Stomach (tissue), 8 donors: ENCODE measurements at regions not wholly inside any gene's neighbourhood (a gene's known extent, or its start where the extent isn't known, plus 50 kb on each side); places are given as distances from the start of the nearest gene placed in this dataset.

ENCODE experiments used
- DNase-seq, 2 donors: peaks; one replicate each; pipeline versions ENCODE4 v3.0.0 to v3.0.0-alpha.2; 2013 to 2019
- H3K27ac ChIP-seq, 5 donors: fragments of 200-600 bp in 4 of 5; sonication (generic) in 4 of 5; one replicate each; pipeline ENCODE4 v1.5.1; 2013 to 2019; ENCODE audit warnings: mild to moderate bottlenecking in 1 of 5, moderate library complexity in 1 of 5
- H3K27me3 ChIP-seq, 3 donors: fragments of 200-600 bp; sonication (generic); one replicate each; pipeline ENCODE4 v1.5.1; 2017 to 2019; ENCODE audit warnings: mixed run types in 1 of 3
- H3K36me3 ChIP-seq, 4 donors: fragments of 200-600 bp; sonication (generic); 1 replicate in 3 of 4; 2 replicates in 1 of 4; pipeline ENCODE4 v1.5.1; 2016 to 2019
- H3K4me1 ChIP-seq, 4 donors: fragments of 200-600 bp; sonication (generic); one replicate each; pipeline ENCODE4 v1.5.1; 2016 to 2019
- H3K4me3 ChIP-seq, 4 donors: fragments of 200-600 bp; sonication (generic) in 3 of 4; one replicate each; pipeline ENCODE4 v1.5.1; 2016 to 2019; ENCODE audit warnings: mild to moderate bottlenecking in 1 of 4
- H3K9me3 ChIP-seq, 4 donors: fragments of 200-600 bp; sonication (generic); one replicate each; pipeline ENCODE4 v1.5.1; 2016 to 2019
- CTCF ChIP-seq, 7 experiments: fragments of 450-650 bp in 4 of 7; fragments of 200-600 bp in 3 of 7; sonication (generic) in 3 of 7; IDR thresholded peaks; one replicate each; pipeline ENCODE4 v1.5.1; 2016 to 2019; ENCODE audit warnings: antibody characterized with exemption in 7 of 7, control low read depth in 2 of 7, mild to moderate bottlenecking in 1 of 7
- EP300 ChIP-seq: sonication (generic); formaldehyde crosslinking; IDR thresholded peaks from one replicate; pipeline ENCODE4 v1.6.1; 2017; ENCODE audit warnings: antibody characterized with exemption
- POLR2A ChIP-seq, 4 donors: fragments of 450-650 bp; IDR thresholded peaks; one replicate each; pipeline ENCODE4 v1.6.1; 2016; ENCODE audit warnings: antibody characterized with exemption in 4 of 4, control low read depth in 2 of 4, mild to moderate bottlenecking in 1 of 4, moderate library complexity in 1 of 4
- POLR2AphosphoS5 ChIP-seq, 3 donors: sonication (generic); formaldehyde crosslinking; IDR thresholded peaks; one replicate each; pipeline ENCODE4 v1.6.1; 2016; ENCODE audit warnings: antibody characterized with exemption in 3 of 3
- WGBS, 5 donors: extraction: QIAGEN DNeasy Blood & Tissue Kit in 3 of 5; methylation state at CpG; one replicate each; pipeline versions ENCODE4 v1.1.5 to v1.1.7; 2013 to 2018; 5-methylcytosine and 5-hydroxymethylcytosine counted together
- intact Hi-C: fragments of 100-400 bp; cut with DNase I; formaldehyde crosslinking; loops from one replicate; pipeline ENCODE4 v1.15.1; 2023; ENCODE audit warnings: low total_unique reads
- donor health status: healthy with polysubstance abuse.
- donor health status: Bipolar disorder and iron deficiency.
- donor health status: healthy.

- H3K9me3 ChIP-seq: no peaks in the 10 kb centered on the region
- intact Hi-C loops: no loop called here
- WGBS, 5 donors: 87 to 100% (median 92%) methylated on average over 1 of the region's 1 CpG
These were observed 77.8 kb downstream of the CHRNA1 start for GRCh38 chr2:174686430-174686829.

GRCh38 chr2:174683392-174683759 is 80.9 kb downstream of the CHRNA1 start:
- peak overlapping the region; percentile 77 to 92 (median 86) for H3K4me3 ChIP-seq
- H3K27ac ChIP-seq: peak overlapping the region; percentile 33 to 92 (median 81)
- no peaks in the 10 kb centered on the region for H3K36me3 ChIP-seq
- intact Hi-C loops: no loop called here
- H3K27me3 ChIP-seq: no peaks in the 10 kb centered on the region
- TF ChIP-seq EP300: no peak
- no peak for TF ChIP-seq POLR2A (IDR thresholded peaks at IDR 0.05)
- 4 to 9% (median 6%) methylated on average over 10 of the region's 10 CpGs for WGBS, 5 donors
- H3K4me1 ChIP-seq: peaks cover 12 to 47% (median 25%) of the 10 kb centered on the region in 4 donors
- H3K9me3 ChIP-seq: no peaks in the 10 kb centered on the region
- peak in 1 of 2 donors; percentile 69 for DNase-seq

More at GRCh38 chr2:174686430-174686829, 77.8 kb downstream of the CHRNA1 start:
- no peak for DNase-seq
- H3K36me3 ChIP-seq: no peaks in the 10 kb centered on the region
- H3K4me1 ChIP-seq: peaks cover 8 to 17% (median 14%) of the 10 kb centered on the region in 4 donors
- H3K4me3 ChIP-seq: no peak overlapping the region
- no peak overlapping the region for H3K27ac ChIP-seq
- no peaks in the 10 kb centered on the region for H3K27me3 ChIP-seq
- no peak for TF ChIP-seq POLR2AphosphoS5 (IDR thresholded peaks at IDR 0.05)
- no peak for TF ChIP-seq POLR2A (IDR thresholded peaks at IDR 0.05)
- no peak for TF ChIP-seq CTCF (IDR thresholded peaks at IDR 0.05)
- TF ChIP-seq EP300: no peak

GRCh38 chr2:174682578-174683391 is 81.5 kb downstream of the CHRNA1 start:
- Histone ChIP-seq H3K9me3 (no peaks in the 10 kb centered on the region), H3K27me3 (no peaks in the 10 kb centered on the region), H3K36me3 (no peaks in the 10 kb centered on the region), H3K4me3 (peak overlapping the region; percentile 77 to 92 (median 86)), H3K27ac (peak overlapping the region; percentile 81 to 92 (median 83)), H3K4me1 (peaks cover 12 to 53% (median 25%) of the 10 kb centered on the region in 4 donors)
- peak; percentile 61 to 86 for DNase-seq
- no peak for TF ChIP-seq POLR2A (IDR thresholded peaks at IDR 0.05)
- whole genome bisulfite sequencing, 5 donors: 0 to 1% (median 0%) methylated on average over 29 to 97 of the region's 97 CpGs
- intact Hi-C loops: no loop called here

- DNase-seq: peak; percentile 35 to 73
- Histone ChIP-seq H3K9me3 (no peaks in the 10 kb centered on the region), H3K27ac (peak overlapping the region; percentile 81 to 92 (median 83)), H3K27me3 (no peaks in the 10 kb centered on the region), H3K36me3 (no peaks in the 10 kb centered on the region), H3K4me3 (peak overlapping the region; percentile 77 to 92 (median 86)), H3K4me1 (peaks cover 12 to 53% (median 25%) of the 10 kb centered on the region in 4 donors)
- 0 to 1% (median 0%) methylated on average over 19 to 52 of the region's 52 CpGs for WGBS, 5 donors
- TF ChIP-seq POLR2AphosphoS5 (IDR thresholded peaks at IDR 0.05): no peak
- no peak for TF ChIP-seq CTCF (IDR thresholded peaks at IDR 0.05)
- TF ChIP-seq POLR2A (IDR thresholded peaks at IDR 0.05): no peak
- TF ChIP-seq EP300: no peak
- intact Hi-C loops: no loop called here
These were observed 82.2 kb downstream of the CHRNA1 start for GRCh38 chr2:174682007-174682577.

- no peaks in the 10 kb centered on the region for H3K27me3 ChIP-seq
- H3K4me1 ChIP-seq: peaks cover 12 to 53% (median 25%) of the 10 kb centered on the region in 4 donors
- H3K9me3 ChIP-seq: no peaks in the 10 kb centered on the region
- DNase-seq: peak in 1 of 2 donors; percentile 71
- intact Hi-C loops: no loop called here
- peak overlapping the region in 4 of 5 donors; percentile 81 to 92 (median 86) for H3K27ac ChIP-seq
- TF ChIP-seq POLR2AphosphoS5 (IDR thresholded peaks at IDR 0.05) (no peak), CTCF (IDR thresholded peaks at IDR 0.05) (no peak), EP300 (no peak), POLR2A (IDR thresholded peaks at IDR 0.05) (no peak)
- H3K4me3 ChIP-seq: peak overlapping the region; percentile 77 to 92 (median 86)
- 27 to 39% (median 36%) methylated on average over 18 of the region's 18 CpGs for WGBS, 5 donors
- H3K36me3 ChIP-seq: peaks cover 0 to 5% (median under 1%) of the 10 kb centered on the region in 4 donors
These were observed 82.9 kb downstream of the CHRNA1 start for GRCh38 chr2:174681099-174682006.
